Stimulated activated CD8-positive, alpha-beta memory T cell treated with anti-CD3 and anti-CD28 coated beads, Interleukin-15, amount 100 ng/mL, for 4 hours (primary cell): ENCODE measurements at regions not wholly inside any gene's neighbourhood (a gene's known extent, or its start where the extent isn't known, plus 50 kb on each side); places are given as distances from the start of the nearest gene placed in this dataset.
A peak's percentile ranks its signal among the peaks of the same experiment; 100 is the strongest.

Experiments
- DNase-seq, 2 donors: peaks; one replicate each; pipeline ENCODE4 v3.0.0-alpha.2; 2020; ENCODE audit warnings: low read depth in 2 of 2

- DNase-seq: no peak
Measured at GRCh38 chr22:19621373-19622060, 92.8 kb upstream of the SEPTIN5 start.

GRCh38 chr22:19622061-19622441, 92.3 kb upstream of the SEPTIN5 start:
- DNase-seq: no peak

GRCh38 chr22:19625331-19626041, 88.8 kb upstream of the SEPTIN5 start:
- no peak for DNase-seq

GRCh38 chr22:19626042-19626587, 88.2 kb upstream of the SEPTIN5 start:
- no peak for DNase-seq

- no peak for DNase-seq
Measured at GRCh38 chr22:19626666-19627065, 87.6 kb upstream of the SEPTIN5 start.

GRCh38 chr22:19628038-19628776, 86.1 kb upstream of the SEPTIN5 start:
- no peak for DNase-seq

- no peak for DNase-seq
Measured at GRCh38 chr22:19629331-19629719, 85.0 kb upstream of the SEPTIN5 start.

GRCh38 chr22:19629720-19630419, 84.4 kb upstream of the SEPTIN5 start:
- peak; percentile 46 to 70 for DNase-seq

GRCh38 chr22:19630614-19631013, 83.7 kb upstream of the SEPTIN5 start:
- DNase-seq: no peak

- no peak for DNase-seq
Measured at GRCh38 chr22:19631899-19632667, 82.2 kb upstream of the SEPTIN5 start.

GRCh38 chr22:19632668-19633148, 81.6 kb upstream of the SEPTIN5 start:
- DNase-seq: no peak

- no peak for DNase-seq
Measured at GRCh38 chr22:19634226-19634975, 79.9 kb upstream of the SEPTIN5 start.

GRCh38 chr22:19635644-19636043, 78.7 kb upstream of the SEPTIN5 start:
- no peak for DNase-seq

GRCh38 chr22:19636696-19637407, 77.5 kb upstream of the SEPTIN5 start:
- no peak for DNase-seq

- DNase-seq: no peak
Measured at GRCh38 chr22:19637408-19638281, 76.7 kb upstream of the SEPTIN5 start.

GRCh38 chr22:19638282-19639015, 75.9 kb upstream of the SEPTIN5 start:
- no peak for DNase-seq

- no peak for DNase-seq
Measured at GRCh38 chr22:19639610-19640135, 74.6 kb upstream of the SEPTIN5 start.

- DNase-seq: no peak
Measured at GRCh38 chr22:19640306-19640705, 74.0 kb upstream of the SEPTIN5 start.
